B cell (primary cell): ENCODE measurements at regions not wholly inside any gene's neighbourhood (a gene's known extent, or its start where the extent isn't known, plus 50 kb on each side); places are given as distances from the start of the nearest gene placed in this dataset.

Experiments used
- ATAC-seq: fragments of 200-7000 bp; cut with Tn5 transposase; one replicate; pipeline ENCODE4 v1.10.0; 2021; ENCODE audit warnings: low read depth, mild to moderate bottlenecking, moderate number of reproducible peaks, moderate library complexity
- CTCF ChIA-PET: fragments of 350-600 bp; sonication (Branson Sonifier 250); formaldehyde crosslinking; loops from one replicate; lab custom pipeline; 2021; ENCODE audit warnings: antibody characterized with exemption, inconsistent platforms; lab: Charles Lee
- POLR2A ChIA-PET: fragments of 350-600 bp; sonication (Branson Sonifier 250); formaldehyde crosslinking; loops from one replicate; lab custom pipeline; 2021; ENCODE audit warnings: antibody characterized with exemption; lab: Charles Lee
- DNase-seq: peaks from one replicate; pipeline ENCODE4 v3.0.0; 2013
- H2AFZ ChIP-seq: 2 replicates; pipeline ENCODE4 v1.6.1; 2012; ENCODE audit warnings: mild to moderate bottlenecking, low read depth, low read length; ENCODE audit not compliant: insufficient read depth, poor library complexity, severe bottlenecking
- H3K27ac ChIP-seq, 2 donors: 1 replicate in 1 of 2; 2 replicates in 1 of 2; pipeline ENCODE4 v1.5.1; 2012 to 2013; ENCODE audit warnings: low read length in 2 of 2, mild to moderate bottlenecking in 2 of 2, moderate library complexity in 1 of 2
- H3K27me3 ChIP-seq, 4 experiments: fragments of 200-600 bp in 1 of 4; sonication (generic) in 1 of 4; replicated peaks in 1 of 4; 1 replicate in 2 of 4; 2 replicates in 2 of 4; pipeline versions ENCODE4 v1.6.1 to v1.7.0; 2013 to 2016; ENCODE audit warnings: low read length in 3 of 4, mild to moderate bottlenecking in 2 of 4, mixed read lengths in 1 of 4, moderate library complexity in 1 of 4; ENCODE audit not compliant: insufficient read depth in 4 of 4, control insufficient read depth in 3 of 4; ENCODE audit errors: control extremely low read depth in 1 of 4
- H3K36me3 ChIP-seq, 2 experiments: replicated peaks in 1 of 2; 1 replicate in 1 of 2; 2 replicates in 1 of 2; pipeline versions ENCODE4 v1.6.1 to v1.7.1; 2013; ENCODE audit warnings: low read length in 1 of 2; ENCODE audit not compliant: insufficient read depth in 2 of 2, control insufficient read depth in 1 of 2; ENCODE audit errors: control extremely low read depth in 1 of 2, extremely low read depth in 1 of 2
- H3K4me1 ChIP-seq, 2 donors: fragments of 200-600 bp in 1 of 2; sonication (generic) in 1 of 2; 1 replicate in 1 of 2; 2 replicates in 1 of 2; pipeline versions ENCODE4 v1.5.1 to v1.6.1; 2013 to 2017; ENCODE audit warnings: low read length in 2 of 2; ENCODE audit not compliant: control insufficient read depth in 2 of 2, insufficient read depth in 2 of 2
- H3K4me2 ChIP-seq: replicated peaks from 2 replicates; pipeline ENCODE3; 2012; ENCODE audit warnings: mild to moderate bottlenecking, low read depth, low read length; ENCODE audit not compliant: poor library complexity, severe bottlenecking
- H3K4me3 ChIP-seq, 5 experiments: fragments of 200-600 bp in 1 of 5; sonication (generic) in 1 of 5; 1 replicate in 3 of 5; 2 replicates in 2 of 5; pipeline versions ENCODE4 v1.5.1 to v1.7.0; 2011 to 2016; ENCODE audit warnings: low read length in 4 of 5, mild to moderate bottlenecking in 4 of 5, low read depth in 2 of 5, control low read depth in 1 of 5, moderate library complexity in 1 of 5; ENCODE audit not compliant: insufficient read depth in 1 of 5; ENCODE audit errors: control extremely low read depth in 1 of 5, extremely low read depth in 1 of 5
- H3K79me2 ChIP-seq: fragments of 200-600 bp; sonication (generic); one replicate; pipeline ENCODE4 v1.6.0; 2016; ENCODE audit warnings: low read length; ENCODE audit not compliant: control insufficient read depth, insufficient read depth
- H3K9ac ChIP-seq: fragments of 200-600 bp; sonication (generic); 2 replicates; pipeline ENCODE4 v1.6.1; 2017; ENCODE audit warnings: mild to moderate bottlenecking, low read length, moderate library complexity
- H3K9me3 ChIP-seq, 3 donors: one replicate each; pipeline versions ENCODE4 v1.6.1 to v1.7.1; 2013; ENCODE audit warnings: low read length in 2 of 3; ENCODE audit not compliant: control insufficient read depth in 2 of 3, insufficient read depth in 1 of 3; ENCODE audit errors: control extremely low read depth in 1 of 3
- H4K20me1 ChIP-seq: 2 replicates; pipeline ENCODE4 v1.6.0; 2012; ENCODE audit warnings: mild to moderate bottlenecking, low read length; ENCODE audit not compliant: insufficient read depth, control insufficient read depth, poor library complexity, severe bottlenecking
- H3K27ac Mint-ChIP-seq: one replicate; pipeline ENCODE4 v1.8.0; 2021; ENCODE audit warnings: mixed read lengths
- H3K27me3 Mint-ChIP-seq: one replicate; pipeline ENCODE4 v1.8.0; 2021; ENCODE audit warnings: mixed read lengths
- H3K4me1 Mint-ChIP-seq: one replicate; pipeline ENCODE4 v1.8.0; 2021; ENCODE audit warnings: mixed read lengths
- H3K4me3 Mint-ChIP-seq: one replicate; pipeline ENCODE4 v1.8.0; 2021; ENCODE audit warnings: mixed read lengths
- H3K9me3 Mint-ChIP-seq: one replicate; pipeline ENCODE4 v1.8.0; 2022; ENCODE audit warnings: mixed read lengths; ENCODE audit not compliant: insufficient read depth
- EZH2 ChIP-seq: IDR thresholded peaks from 2 replicates; pipeline ENCODE4 v1.6.1; 2012; ENCODE audit warnings: borderline replicate concordance, low read depth, mild to moderate bottlenecking, moderate library complexity, low read length; ENCODE audit not compliant: insufficient read depth, poor library complexity, severe bottlenecking
- WGBS: methylation state at CpG from one replicate; pipeline ENCODE4 v1.1.5; 2013; ENCODE audit warnings: missing lambda C conversion rate; ENCODE audit not compliant: insufficient coverage; 5-methylcytosine and 5-hydroxymethylcytosine counted together
- intact Hi-C: fragments of 100-400 bp; cut with micrococcal nuclease; formaldehyde crosslinking; loops from one replicate; pipeline ENCODE4 v1.10.0; 2022
- TF ChIP-seq, protein P1 (sequence below): fragments of 200-600 bp; IDR thresholded peaks from one replicate; pipeline ENCODE4 v1.8.0; 2022; ENCODE audit warnings: antibody characterized with exemption, mild to moderate bottlenecking

DNA sequence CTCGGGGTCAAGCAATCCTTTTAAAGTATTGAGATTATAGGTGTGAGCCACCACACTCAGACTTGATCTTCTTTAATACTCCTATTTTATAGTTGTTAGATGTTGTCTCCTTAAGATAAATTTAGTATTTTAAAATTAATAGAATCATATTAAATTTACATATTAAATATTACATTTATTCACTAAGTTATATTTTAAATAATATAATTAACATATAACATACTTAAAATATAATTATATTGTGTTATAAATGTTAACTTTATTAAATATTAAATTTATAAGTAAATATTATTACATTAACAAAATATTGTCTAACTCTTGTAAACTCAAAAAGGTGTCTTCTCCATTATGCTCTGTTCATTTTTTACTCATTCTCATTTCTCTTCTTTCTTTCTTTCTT, 675.9 kb upstream of the ADGRL4 start:
- TF ChIP-seq, protein P1, sequence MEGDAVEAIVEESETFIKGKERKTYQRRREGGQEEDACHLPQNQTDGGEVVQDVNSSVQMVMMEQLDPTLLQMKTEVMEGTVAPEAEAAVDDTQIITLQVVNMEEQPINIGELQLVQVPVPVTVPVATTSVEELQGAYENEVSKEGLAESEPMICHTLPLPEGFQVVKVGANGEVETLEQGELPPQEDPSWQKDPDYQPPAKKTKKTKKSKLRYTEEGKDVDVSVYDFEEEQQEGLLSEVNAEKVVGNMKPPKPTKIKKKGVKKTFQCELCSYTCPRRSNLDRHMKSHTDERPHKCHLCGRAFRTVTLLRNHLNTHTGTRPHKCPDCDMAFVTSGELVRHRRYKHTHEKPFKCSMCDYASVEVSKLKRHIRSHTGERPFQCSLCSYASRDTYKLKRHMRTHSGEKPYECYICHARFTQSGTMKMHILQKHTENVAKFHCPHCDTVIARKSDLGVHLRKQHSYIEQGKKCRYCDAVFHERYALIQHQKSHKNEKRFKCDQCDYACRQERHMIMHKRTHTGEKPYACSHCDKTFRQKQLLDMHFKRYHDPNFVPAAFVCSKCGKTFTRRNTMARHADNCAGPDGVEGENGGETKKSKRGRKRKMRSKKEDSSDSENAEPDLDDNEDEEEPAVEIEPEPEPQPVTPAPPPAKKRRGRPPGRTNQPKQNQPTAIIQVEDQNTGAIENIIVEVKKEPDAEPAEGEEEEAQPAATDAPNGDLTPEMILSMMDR, result no peak
- no peak for TF ChIP-seq EZH2
- intact Hi-C loops, result no loop called here
- H3K4me1 Mint-ChIP-seq, result no peaks in the 10 kb centered on the region
- Histone ChIP-seq H4K20me1 (no peaks in the 10 kb centered on the region), H3K36me3 (no peaks in the 10 kb centered on the region), H3K27ac (no peak overlapping the region), H3K4me2 (no peak overlapping the region), H3K79me2 (no peaks in the 10 kb centered on the region), H3K4me1 (no peaks in the 10 kb centered on the region), H2AFZ (no peak overlapping the region), H3K4me3 (no peak overlapping the region), H3K27me3 (no peaks in the 10 kb centered on the region), H3K9ac (no peak overlapping the region), H3K9me3 (peaks cover 0 to 2% (median 1%) of the 10 kb centered on the region in 3 donors)
- no CpG with 5 or more reads among the region's 1 CpG for WGBS
- H3K27me3 Mint-ChIP-seq, result no peaks in the 10 kb centered on the region
- H3K27ac Mint-ChIP-seq, result no peak overlapping the region
- POLR2A ChIA-PET, result no interaction called here
- DNase-seq, result no peak
- H3K4me3 Mint-ChIP-seq, result no peak overlapping the region
- CTCF ChIA-PET, result no interaction called here
- H3K9me3 Mint-ChIP-seq, result peaks cover 2% of the 10 kb centered on the region
- no peak for ATAC-seq

DNA sequence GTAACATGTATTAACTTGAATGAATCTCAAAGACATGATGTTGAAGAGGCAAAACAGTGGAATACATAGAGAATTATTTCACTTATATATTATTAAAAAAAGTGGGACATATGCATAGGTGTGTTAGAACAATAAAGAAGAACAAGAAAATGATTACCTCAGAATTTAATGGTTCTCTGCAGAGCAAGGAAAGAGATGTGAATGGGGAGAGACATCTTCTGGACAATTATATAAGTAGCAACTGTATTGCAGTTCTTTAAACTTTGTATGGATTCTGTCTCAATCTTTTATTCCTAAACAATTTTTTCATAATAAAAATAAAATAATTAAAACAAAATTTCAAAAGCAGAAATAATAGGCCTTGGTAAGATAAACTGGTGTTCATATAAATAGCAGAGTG, 674.9 kb upstream of the ADGRL4 start:
- Histone ChIP-seq H3K9me3 (peaks cover 0 to 2% (median 1%) of the 10 kb centered on the region in 3 donors), H3K27ac (no peak overlapping the region), H2AFZ (no peak overlapping the region), H3K9ac (no peak overlapping the region), H3K4me1 (no peaks in the 10 kb centered on the region), H3K36me3 (no peaks in the 10 kb centered on the region), H3K27me3 (no peaks in the 10 kb centered on the region), H3K79me2 (no peaks in the 10 kb centered on the region), H4K20me1 (no peaks in the 10 kb centered on the region), H3K4me3 (no peak overlapping the region), H3K4me2 (no peak overlapping the region)
- no peak for TF ChIP-seq EZH2
- TF ChIP-seq, protein P1, result no peak
- ChIA-PET CTCF (no interaction called here), POLR2A (no interaction called here)
- intact Hi-C loops, result no loop called here
- Mint-ChIP-seq H3K27me3 (no peaks in the 10 kb centered on the region), H3K27ac (no peak overlapping the region), H3K4me1 (no peaks in the 10 kb centered on the region), H3K4me3 (no peak overlapping the region), H3K9me3 (peaks cover 5% of the 10 kb centered on the region)
- DNase-seq (no peak), ATAC-seq (no peak)
